ENCODE measurements at regions not wholly inside any gene's neighbourhood (a gene's known extent, or its start where the extent isn't known, plus 50 kb on each side); places are given as distances from the start of the nearest gene placed in this dataset.

GRCh38 chr1:80241566-80241965, 1235.0 kb upstream of the ADGRL4 start:
- DNase-seq = no peak
- Histone ChIP-seq H3K9ac (ENCODE audit: low read length) (no peak overlapping the region), H3K4me1 (ENCODE audit: low read length) (no peaks in the 10 kb centered on the region), H3K79me2 (ENCODE audit: low read length) (no peaks in the 10 kb centered on the region), H3K9me2 (replicated peaks; ENCODE audit: insufficient read depth, low read length) (no peaks in the 10 kb centered on the region), H3K27me3 (replicated peaks; ENCODE audit: insufficient read depth, low read length) (no peaks in the 10 kb centered on the region), H4K20me1 (ENCODE audit: insufficient read depth, low read length) (no peaks in the 10 kb centered on the region), H3K4me2 (ENCODE audit: low read depth, low read length) (no peak overlapping the region), H3F3A (ENCODE audit: insufficient read depth, low read length) (no peaks in the 10 kb centered on the region), H3K36me3 (replicated peaks; ENCODE audit: insufficient read depth, low read length) (no peaks in the 10 kb centered on the region), H3K27ac (ENCODE audit: low read length) (no peak overlapping the region), H3K9me3 (replicated peaks; ENCODE audit: insufficient read depth, low read length) (no peaks in the 10 kb centered on the region), H3K4me3 (ENCODE audit: low read length) (no peak overlapping the region), H2AFZ (ENCODE audit: low read length) (no peak overlapping the region)
- no peak for TF ChIP-seq CTCF (IDR thresholded peaks at IDR 0.05; ENCODE audit: low read length)
- no peak for TF ChIP-seq EZH2phosphoT487 (IDR thresholded peaks at IDR 0.05; ENCODE audit: low read length)
- TF ChIP-seq EZH2 (optimal IDR thresholded peaks at IDR 0.05; ENCODE audit: low read depth, low read length) = no peak

- no peak overlapping the region for H3K9ac ChIP-seq (ENCODE audit: low read length)
- no peaks in the 10 kb centered on the region for H3K36me3 ChIP-seq (replicated peaks; ENCODE audit: insufficient read depth, low read length)
- no peaks in the 10 kb centered on the region for H3F3A ChIP-seq (ENCODE audit: insufficient read depth, low read length)
- H3K27ac ChIP-seq (ENCODE audit: low read length) = no peak overlapping the region
- no peaks in the 10 kb centered on the region for H3K79me2 ChIP-seq (ENCODE audit: low read length)
- no peak overlapping the region for H3K4me2 ChIP-seq (ENCODE audit: low read depth, low read length)
- no peak overlapping the region for H2AFZ ChIP-seq (ENCODE audit: low read length)
- no peaks in the 10 kb centered on the region for H3K27me3 ChIP-seq (replicated peaks; ENCODE audit: insufficient read depth, low read length)
- TF ChIP-seq EZH2 (optimal IDR thresholded peaks at IDR 0.05; ENCODE audit: low read depth, low read length) = no peak
- no peak for TF ChIP-seq EZH2phosphoT487 (IDR thresholded peaks at IDR 0.05; ENCODE audit: low read length)
- no peak for TF ChIP-seq CTCF (IDR thresholded peaks at IDR 0.05; ENCODE audit: low read length)
- H3K9me2 ChIP-seq (replicated peaks; ENCODE audit: insufficient read depth, low read length) = no peaks in the 10 kb centered on the region
- no peaks in the 10 kb centered on the region for H3K4me1 ChIP-seq (ENCODE audit: low read length)
- H3K4me3 ChIP-seq (ENCODE audit: low read length) = no peak overlapping the region
- H3K9me3 ChIP-seq (replicated peaks; ENCODE audit: insufficient read depth, low read length) = no peaks in the 10 kb centered on the region
- no peak for DNase-seq
- H4K20me1 ChIP-seq (ENCODE audit: insufficient read depth, low read length) = no peaks in the 10 kb centered on the region
These were observed 1219.0 kb upstream of the ADGRL4 start for GRCh38 chr1:80225510-80225909.

GRCh38 chr1:80221319-80221718, 1214.8 kb upstream of the ADGRL4 start:
- Histone ChIP-seq H3K9me3 (replicated peaks; ENCODE audit: insufficient read depth, low read length) (no peaks in the 10 kb centered on the region), H4K20me1 (ENCODE audit: insufficient read depth, low read length) (no peaks in the 10 kb centered on the region), H3K27ac (ENCODE audit: low read length) (no peak overlapping the region), H3K9ac (ENCODE audit: low read length) (no peak overlapping the region), H3K4me2 (ENCODE audit: low read depth, low read length) (no peak overlapping the region), H3K79me2 (ENCODE audit: low read length) (no peaks in the 10 kb centered on the region), H3K36me3 (replicated peaks; ENCODE audit: insufficient read depth, low read length) (no peaks in the 10 kb centered on the region), H3K9me2 (replicated peaks; ENCODE audit: insufficient read depth, low read length) (no peaks in the 10 kb centered on the region), H3F3A (ENCODE audit: insufficient read depth, low read length) (no peaks in the 10 kb centered on the region), H3K27me3 (replicated peaks; ENCODE audit: insufficient read depth, low read length) (no peaks in the 10 kb centered on the region), H3K4me3 (ENCODE audit: low read length) (no peak overlapping the region), H2AFZ (ENCODE audit: low read length) (no peak overlapping the region), H3K4me1 (ENCODE audit: low read length) (no peaks in the 10 kb centered on the region)
- no peak for DNase-seq
- TF ChIP-seq EZH2 (optimal IDR thresholded peaks at IDR 0.05; ENCODE audit: low read depth, low read length) = no peak

GRCh38 chr1:80218112-80218511, 1211.6 kb upstream of the ADGRL4 start:
- Histone ChIP-seq H3K27me3 (replicated peaks; ENCODE audit: insufficient read depth, low read length) (no peaks in the 10 kb centered on the region), H3K4me1 (ENCODE audit: low read length) (peaks cover 13% of the 10 kb centered on the region), H3K4me3 (ENCODE audit: low read length) (no peak overlapping the region), H3F3A (ENCODE audit: insufficient read depth, low read length) (0 out of 2 replicates have a peak, but pooled peaks cover 5% of the 10 kb centered on the region), H3K4me2 (ENCODE audit: low read depth, low read length) (no peak overlapping the region), H3K9ac (ENCODE audit: low read length) (no peak overlapping the region), H3K9me3 (replicated peaks; ENCODE audit: insufficient read depth, low read length) (no peaks in the 10 kb centered on the region), H3K27ac (ENCODE audit: low read length) (no peak overlapping the region), H4K20me1 (ENCODE audit: insufficient read depth, low read length) (no peaks in the 10 kb centered on the region), H3K9me2 (replicated peaks; ENCODE audit: insufficient read depth, low read length) (no peaks in the 10 kb centered on the region), H2AFZ (ENCODE audit: low read length) (no peak overlapping the region), H3K36me3 (replicated peaks; ENCODE audit: insufficient read depth, low read length) (no peaks in the 10 kb centered on the region), H3K79me2 (ENCODE audit: low read length) (no peaks in the 10 kb centered on the region)
- peak; percentile 71 for DNase-seq
- TF ChIP-seq EZH2phosphoT487 (IDR thresholded peaks at IDR 0.05; ENCODE audit: low read length) (no peak), CTCF (IDR thresholded peaks at IDR 0.05; ENCODE audit: low read length) (peak; percentile 75), EZH2 (optimal IDR thresholded peaks at IDR 0.05; ENCODE audit: low read depth, low read length) (no peak)

All from MM.1S (cell line).